GM19397 (cell line): ENCODE measurements at regions not wholly inside any gene's neighbourhood (a gene's known extent, or its start where the extent isn't known, plus 50 kb on each side); places are given as distances from the start of the nearest gene placed in this dataset.
A peak's percentile ranks its signal among the peaks of the same experiment; 100 is the strongest.
"Not testable (repeated sequence)": the region's sequence is repeated elsewhere in the genome, so short reads cannot be mapped to it uniquely, and the experiment has no call there.

Source experiments
- ATAC-seq: cut with Tn5 transposase; IDR thresholded peaks from one replicate; pipeline ENCODE4 v1.9.1; 2021; ENCODE audit warnings: mild to moderate bottlenecking, moderate library complexity; ENCODE audit not compliant: unreplicated experiment

GRCh38 chrX:124426288-124427169, 80.2 kb downstream of the SH2D1A start:
- ATAC-seq: no peak

- ATAC-seq: no peak
Observed at GRCh38 chrX:124433186-124433585, 86.8 kb downstream of the SH2D1A start.

- no peak for ATAC-seq
Observed at GRCh38 chrX:124435616-124436015, 89.3 kb downstream of the SH2D1A start.

GRCh38 chrX:124440695-124441094, 94.3 kb downstream of the SH2D1A start:
- ATAC-seq: no peak

- no peak for ATAC-seq
Observed at GRCh38 chrX:124441971-124442590, 95.7 kb downstream of the SH2D1A start.

GRCh38 chrX:124455966-124456365, 109.6 kb downstream of the SH2D1A start:
- no peak for ATAC-seq

- not testable (repeated sequence) for ATAC-seq
Observed at GRCh38 chrX:124459851-124460250, 113.5 kb downstream of the SH2D1A start.

- no peak for ATAC-seq
Observed at GRCh38 chrX:124462931-124463330, 116.6 kb downstream of the SH2D1A start.

GRCh38 chrX:124467202-124467601, 120.8 kb downstream of the SH2D1A start:
- ATAC-seq: no peak

GRCh38 chrX:124475358-124475757, 129.0 kb downstream of the SH2D1A start:
- ATAC-seq: no peak

- no peak for ATAC-seq
Observed at GRCh38 chrX:124476562-124476961, 130.2 kb downstream of the SH2D1A start.

GRCh38 chrX:124478046-124478445, 131.7 kb downstream of the SH2D1A start:
- no peak for ATAC-seq

- ATAC-seq: peak; percentile 85
Observed at GRCh38 chrX:124488412-124489161, 142.2 kb downstream of the SH2D1A start.

- ATAC-seq: no peak
Observed at GRCh38 chrX:124493984-124494383, 147.6 kb downstream of the SH2D1A start.

GRCh38 chrX:124497386-124497785, 151.0 kb downstream of the SH2D1A start:
- no peak for ATAC-seq

- no peak for ATAC-seq
Observed at GRCh38 chrX:124501586-124501985, 155.2 kb downstream of the SH2D1A start.

GRCh38 chrX:124502166-124502565, 155.8 kb downstream of the SH2D1A start:
- no peak for ATAC-seq

- no peak for ATAC-seq
Observed at GRCh38 chrX:124502599-124502998, 156.2 kb downstream of the SH2D1A start.

GRCh38 chrX:124504111-124504983, 158.0 kb downstream of the SH2D1A start:
- ATAC-seq: no peak

- no peak for ATAC-seq
Observed at GRCh38 chrX:124506066-124506465, 159.7 kb downstream of the SH2D1A start.

GRCh38 chrX:124507246-124507645, 160.9 kb downstream of the SH2D1A start:
- ATAC-seq: no peak
